Mesothelial cell of epicardium (in vitro differentiated cells): ENCODE measurements at regions not wholly inside any gene's neighbourhood (a gene's known extent, or its start where the extent isn't known, plus 50 kb on each side); places are given as distances from the start of the nearest gene placed in this dataset.

ENCODE experiments used
- DNase-seq, 2 experiments: peaks; one replicate each; pipeline ENCODE4 v3.0.0; 2021; ENCODE audit warnings: low spot score in 2 of 2; ENCODE audit not compliant: unreplicated experiment in 2 of 2
- H3K27ac Mint-ChIP-seq: 2 replicates; pipeline ENCODE4 v1.8.0; 2021; ENCODE audit warnings: mixed read lengths
- H3K27me3 Mint-ChIP-seq: 2 replicates; pipeline ENCODE4 v1.8.0; 2021; ENCODE audit warnings: low read depth, mixed read lengths
- H3K36me3 Mint-ChIP-seq: 2 replicates; pipeline ENCODE4 v1.8.0; 2021; ENCODE audit warnings: mixed read lengths
- H3K4me1 Mint-ChIP-seq: 2 replicates; pipeline ENCODE4 v1.8.0; 2021; ENCODE audit warnings: mixed read lengths
- H3K4me3 Mint-ChIP-seq: 2 replicates; pipeline ENCODE4 v1.8.0; 2021; ENCODE audit warnings: mild to moderate bottlenecking, moderate library complexity, mixed read lengths
- H3K9me3 Mint-ChIP-seq: 2 replicates; pipeline ENCODE4 v1.8.0; 2021; ENCODE audit warnings: mixed read lengths
- TF ChIP-seq, protein P1 (sequence below): fragments of 200-600 bp; sonication (generic); IDR thresholded peaks from one replicate; pipeline ENCODE4 v1.5.0; 2021; ENCODE audit warnings: antibody characterized with exemption; ENCODE audit not compliant: unreplicated experiment

DNA sequence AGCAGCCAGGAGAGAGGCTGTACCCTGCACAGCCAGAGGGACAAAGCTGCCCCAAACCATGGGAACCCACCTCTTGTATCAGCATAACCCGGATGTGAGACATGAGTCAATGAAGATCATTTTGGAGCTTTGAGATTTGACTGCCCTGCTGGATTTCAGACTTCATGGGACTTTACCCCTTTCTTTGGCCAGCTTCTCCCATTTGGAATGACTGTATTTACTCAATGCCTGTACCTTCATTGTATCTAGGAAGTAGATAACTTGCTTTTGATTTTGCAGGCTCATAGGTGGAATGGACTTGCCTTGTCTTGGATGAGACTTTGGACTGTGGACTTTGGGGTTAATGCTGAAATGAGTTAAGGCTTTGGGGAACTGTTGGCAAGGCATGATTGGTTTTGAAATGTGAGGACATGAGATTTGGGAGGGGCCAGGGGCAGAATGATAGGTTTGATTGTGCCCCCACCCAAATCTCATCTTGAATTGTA is 616.2 kb downstream of the RWDD3 start:
- Mint-ChIP-seq H3K9me3 (peaks cover 4% of the 10 kb centered on the region), H3K4me1 (no peaks in the 10 kb centered on the region), H3K27me3 (no peaks in the 10 kb centered on the region), H3K4me3 (no peak overlapping the region), H3K27ac (no peak overlapping the region), H3K36me3 (no peaks in the 10 kb centered on the region)
- TF ChIP-seq, protein P1, sequence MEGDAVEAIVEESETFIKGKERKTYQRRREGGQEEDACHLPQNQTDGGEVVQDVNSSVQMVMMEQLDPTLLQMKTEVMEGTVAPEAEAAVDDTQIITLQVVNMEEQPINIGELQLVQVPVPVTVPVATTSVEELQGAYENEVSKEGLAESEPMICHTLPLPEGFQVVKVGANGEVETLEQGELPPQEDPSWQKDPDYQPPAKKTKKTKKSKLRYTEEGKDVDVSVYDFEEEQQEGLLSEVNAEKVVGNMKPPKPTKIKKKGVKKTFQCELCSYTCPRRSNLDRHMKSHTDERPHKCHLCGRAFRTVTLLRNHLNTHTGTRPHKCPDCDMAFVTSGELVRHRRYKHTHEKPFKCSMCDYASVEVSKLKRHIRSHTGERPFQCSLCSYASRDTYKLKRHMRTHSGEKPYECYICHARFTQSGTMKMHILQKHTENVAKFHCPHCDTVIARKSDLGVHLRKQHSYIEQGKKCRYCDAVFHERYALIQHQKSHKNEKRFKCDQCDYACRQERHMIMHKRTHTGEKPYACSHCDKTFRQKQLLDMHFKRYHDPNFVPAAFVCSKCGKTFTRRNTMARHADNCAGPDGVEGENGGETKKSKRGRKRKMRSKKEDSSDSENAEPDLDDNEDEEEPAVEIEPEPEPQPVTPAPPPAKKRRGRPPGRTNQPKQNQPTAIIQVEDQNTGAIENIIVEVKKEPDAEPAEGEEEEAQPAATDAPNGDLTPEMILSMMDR = no peak
- DNase-seq = no peak

DNA sequence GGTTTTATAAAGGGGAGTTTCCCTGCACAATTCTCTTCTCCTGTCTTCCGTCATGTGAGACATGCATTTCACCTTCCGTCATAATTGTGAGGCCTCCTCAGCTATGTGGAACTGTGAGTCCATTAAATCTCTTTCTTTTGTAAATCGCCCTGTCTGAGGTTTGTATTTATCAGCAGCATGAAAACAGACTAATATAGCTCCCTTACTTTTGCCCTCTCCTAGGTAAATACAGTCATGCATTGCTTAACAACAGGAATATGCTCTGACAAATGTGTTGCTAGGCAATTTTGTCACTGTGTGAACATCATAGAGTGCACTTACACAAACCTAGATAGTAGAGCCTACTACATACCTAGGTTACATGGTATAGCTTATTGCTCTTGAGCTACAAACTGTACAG is 616.8 kb downstream of the RWDD3 start:
- Mint-ChIP-seq H3K4me3 (no peak overlapping the region), H3K27ac (no peak overlapping the region), H3K27me3 (no peaks in the 10 kb centered on the region), H3K36me3 (no peaks in the 10 kb centered on the region), H3K9me3 (peaks cover 4% of the 10 kb centered on the region), H3K4me1 (no peaks in the 10 kb centered on the region)
- no peak for DNase-seq
- TF ChIP-seq, protein P1 = no peak

DNA sequence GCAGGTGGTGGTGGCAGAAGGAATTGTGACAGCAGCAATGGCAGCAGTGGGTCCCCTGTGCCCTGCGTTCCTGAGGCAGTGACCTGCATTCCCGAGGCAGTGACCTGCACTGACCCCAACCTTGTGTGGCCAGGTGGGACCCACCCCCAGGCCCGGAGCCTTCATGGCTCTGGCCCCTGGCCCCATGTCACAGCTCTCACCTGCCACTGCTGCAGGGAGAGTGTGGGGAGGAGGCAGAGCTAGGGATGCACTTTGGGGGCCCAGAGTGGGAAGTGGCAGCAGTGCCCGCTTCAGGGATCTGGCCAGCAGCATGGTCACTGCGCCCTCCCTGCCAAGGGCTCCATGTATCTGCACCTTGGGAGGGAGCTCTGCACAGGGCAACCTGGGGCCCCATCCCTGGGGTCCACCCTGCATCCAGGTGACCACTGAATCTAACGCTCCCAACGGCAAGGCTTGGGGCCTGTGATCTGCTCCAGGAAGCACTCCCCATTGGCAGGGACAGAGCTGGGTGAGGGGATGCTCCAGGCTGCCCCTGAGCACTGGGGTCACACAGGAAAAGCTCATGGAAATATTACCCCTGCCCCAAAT is 618.6 kb downstream of the RWDD3 start:
- no peak overlapping the region for H3K27ac Mint-ChIP-seq
- H3K4me1 Mint-ChIP-seq = no peaks in the 10 kb centered on the region
- DNase-seq = no peak
- H3K4me3 Mint-ChIP-seq = no peak overlapping the region
- H3K36me3 Mint-ChIP-seq = no peaks in the 10 kb centered on the region
- TF ChIP-seq, protein P1 = no peak
- no peaks in the 10 kb centered on the region for H3K27me3 Mint-ChIP-seq
- H3K9me3 Mint-ChIP-seq = no peaks in the 10 kb centered on the region

DNA sequence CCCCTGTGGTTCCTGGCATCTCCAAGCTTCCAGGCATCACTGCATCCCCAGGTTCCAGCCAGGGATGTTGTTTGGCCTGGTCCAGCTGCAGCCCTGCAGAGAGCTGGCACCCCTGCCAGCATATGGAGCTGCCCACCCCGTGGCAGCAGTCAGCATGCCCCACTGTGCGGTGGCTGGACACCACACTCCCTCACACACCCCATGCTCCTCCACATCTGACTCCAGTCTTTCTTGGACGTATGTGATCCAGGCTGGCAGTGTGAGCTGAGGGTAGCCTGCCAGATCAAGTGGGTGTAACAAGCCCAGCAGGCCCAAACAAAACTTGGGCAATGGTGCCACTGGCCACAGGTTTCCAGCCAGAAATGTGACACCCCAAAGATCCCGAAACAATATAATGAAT is 620.4 kb downstream of the RWDD3 start:
- Mint-ChIP-seq H3K9me3 (no peaks in the 10 kb centered on the region), H3K27me3 (no peaks in the 10 kb centered on the region), H3K4me3 (no peak overlapping the region), H3K27ac (no peak overlapping the region), H3K4me1 (no peaks in the 10 kb centered on the region), H3K36me3 (no peaks in the 10 kb centered on the region)
- DNase-seq = no peak
- TF ChIP-seq, protein P1 = no peak

DNA sequence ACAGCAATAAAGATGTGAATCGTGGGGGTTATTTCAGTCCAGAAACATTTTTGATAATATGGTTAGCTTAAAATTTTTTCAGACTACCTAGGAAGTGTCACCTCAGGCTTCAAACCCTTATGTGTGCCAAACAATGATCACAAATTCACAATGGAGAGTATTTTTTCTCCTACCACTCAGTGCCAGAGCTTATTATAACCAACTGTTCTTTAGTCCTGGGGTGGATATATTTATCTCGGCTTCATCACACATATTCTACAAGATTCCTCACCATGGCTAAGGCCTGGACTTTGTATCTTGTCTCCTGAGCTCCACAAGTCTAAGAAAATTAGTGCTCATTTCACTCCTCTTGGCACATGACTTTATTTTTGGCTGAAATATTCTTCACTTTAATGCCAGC is 629.1 kb downstream of the RWDD3 start:
- DNase-seq = no peak
- Mint-ChIP-seq H3K36me3 (no peaks in the 10 kb centered on the region), H3K27ac (no peak overlapping the region), H3K9me3 (peaks cover 6% of the 10 kb centered on the region), H3K27me3 (peaks cover 2% of the 10 kb centered on the region), H3K4me3 (no peak overlapping the region), H3K4me1 (peaks cover 2% of the 10 kb centered on the region)
- TF ChIP-seq, protein P1 = no peak

DNA sequence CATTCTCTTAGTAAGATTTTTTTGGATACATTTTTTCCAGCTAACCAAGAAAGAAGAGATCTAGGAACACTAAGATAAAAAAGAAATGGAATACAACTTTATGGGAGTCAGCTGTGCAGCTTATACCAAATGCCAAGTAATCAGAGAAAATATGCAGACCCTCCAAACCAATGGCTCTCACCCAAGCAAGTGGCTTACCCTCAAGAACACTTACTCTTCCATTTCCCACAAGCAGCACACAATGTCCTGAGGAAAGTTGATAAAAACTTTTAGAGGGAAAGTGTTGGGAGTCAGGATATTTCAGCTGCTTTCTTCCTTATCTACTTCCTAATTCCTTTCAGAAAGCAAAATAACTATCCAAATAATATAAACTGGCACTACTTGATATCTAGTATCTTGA is 631.8 kb downstream of the RWDD3 start:
- TF ChIP-seq, protein P1 = no peak
- Mint-ChIP-seq H3K36me3 (peaks cover 1% of the 10 kb centered on the region), H3K27ac (no peak overlapping the region), H3K9me3 (peaks cover 6% of the 10 kb centered on the region), H3K27me3 (peaks cover 2% of the 10 kb centered on the region), H3K4me3 (no peak overlapping the region), H3K4me1 (peaks cover 2% of the 10 kb centered on the region)
- DNase-seq = no peak
